ENCODE measurements at regions not wholly inside any gene's neighbourhood (a gene's known extent, or its start where the extent isn't known, plus 50 kb on each side); places are given as distances from the start of the nearest gene placed in this dataset.

DNA sequence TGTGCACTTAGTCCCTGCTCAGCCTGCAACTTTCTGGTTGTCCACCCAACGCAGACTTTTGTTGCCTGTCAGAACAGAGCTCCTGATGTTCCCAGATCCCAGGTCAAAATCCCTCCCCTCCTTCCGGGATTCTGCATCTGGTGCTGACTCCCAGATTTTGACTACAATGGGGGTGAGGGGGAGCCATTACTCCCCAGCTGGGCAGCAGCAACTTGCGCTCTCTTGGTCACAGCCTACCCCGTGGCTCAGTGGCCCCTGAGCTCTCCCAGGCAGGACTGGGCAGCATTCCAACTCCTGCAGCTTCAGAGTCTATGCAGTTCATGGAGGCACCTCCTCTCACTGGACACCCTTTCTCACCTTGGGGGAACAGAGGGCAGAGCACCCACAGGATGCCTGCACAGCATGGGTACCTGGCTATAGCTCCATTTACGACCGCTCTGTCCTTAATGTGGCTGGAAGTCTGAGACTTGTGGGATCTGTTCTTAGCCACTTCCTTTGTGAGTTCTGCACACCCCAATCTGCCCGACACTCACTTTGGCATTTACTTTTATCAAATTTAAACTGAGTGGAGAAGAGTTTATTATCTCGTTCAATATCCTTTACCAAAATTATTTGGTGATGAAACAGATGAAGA is 545.5 kb upstream of the MGMT start:
- no peak for FAIRE-seq

DNA sequence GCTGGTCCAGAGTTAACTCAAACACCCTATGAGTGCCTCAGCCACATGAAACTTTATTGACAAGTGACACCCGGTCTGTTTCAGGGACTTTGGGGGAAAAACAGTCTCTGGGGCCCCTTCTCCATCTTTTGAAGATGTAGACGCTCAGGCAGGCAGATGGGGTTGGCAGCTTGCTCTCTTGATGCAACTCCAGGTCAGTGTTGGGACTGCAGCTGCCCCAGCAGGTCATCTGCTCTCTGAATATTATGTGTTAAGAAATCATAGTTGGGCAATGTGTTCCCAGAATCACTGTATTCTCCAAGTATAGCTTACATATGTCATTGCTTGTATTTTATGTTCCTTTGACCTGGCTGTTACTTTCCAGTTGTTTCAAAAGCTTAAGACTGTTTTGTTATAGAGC is 544.9 kb upstream of the MGMT start:
- FAIRE-seq: no peak

DNA sequence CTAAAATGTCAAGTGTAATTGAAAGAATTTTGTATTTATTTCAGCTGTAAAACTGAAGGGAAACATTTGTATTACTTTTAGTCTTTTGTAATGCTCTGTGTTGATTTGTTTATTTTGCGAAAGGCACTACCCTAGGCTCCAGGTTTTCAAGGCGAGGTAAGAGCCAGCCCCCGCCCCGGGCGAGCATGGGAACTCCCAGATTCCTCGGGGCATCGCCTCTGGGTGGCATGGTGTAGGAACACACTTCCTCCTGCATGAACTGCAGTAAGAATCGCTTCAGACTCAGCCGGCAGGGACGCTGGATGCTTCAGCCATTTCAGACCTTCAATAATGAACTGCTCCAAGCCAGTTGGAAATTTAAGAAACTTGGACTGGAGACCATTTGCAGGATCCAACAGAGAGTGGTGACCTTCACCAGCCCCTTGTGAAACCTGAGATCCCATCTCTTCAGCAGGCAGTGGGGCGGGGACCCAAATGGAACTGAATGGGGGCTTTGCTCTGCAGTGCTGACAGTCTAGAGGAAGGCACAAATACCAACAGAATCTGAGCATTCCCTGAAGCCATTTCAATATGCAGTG is 544.3 kb upstream of the MGMT start:
- no peak for FAIRE-seq

- FAIRE-seq: no peak
Observed at GRCh38 chr10:128924918-128925317, 542.1 kb upstream of the MGMT start.

- FAIRE-seq: no peak
Observed at GRCh38 chr10:128926711-128927110, 540.3 kb upstream of the MGMT start.

DNA sequence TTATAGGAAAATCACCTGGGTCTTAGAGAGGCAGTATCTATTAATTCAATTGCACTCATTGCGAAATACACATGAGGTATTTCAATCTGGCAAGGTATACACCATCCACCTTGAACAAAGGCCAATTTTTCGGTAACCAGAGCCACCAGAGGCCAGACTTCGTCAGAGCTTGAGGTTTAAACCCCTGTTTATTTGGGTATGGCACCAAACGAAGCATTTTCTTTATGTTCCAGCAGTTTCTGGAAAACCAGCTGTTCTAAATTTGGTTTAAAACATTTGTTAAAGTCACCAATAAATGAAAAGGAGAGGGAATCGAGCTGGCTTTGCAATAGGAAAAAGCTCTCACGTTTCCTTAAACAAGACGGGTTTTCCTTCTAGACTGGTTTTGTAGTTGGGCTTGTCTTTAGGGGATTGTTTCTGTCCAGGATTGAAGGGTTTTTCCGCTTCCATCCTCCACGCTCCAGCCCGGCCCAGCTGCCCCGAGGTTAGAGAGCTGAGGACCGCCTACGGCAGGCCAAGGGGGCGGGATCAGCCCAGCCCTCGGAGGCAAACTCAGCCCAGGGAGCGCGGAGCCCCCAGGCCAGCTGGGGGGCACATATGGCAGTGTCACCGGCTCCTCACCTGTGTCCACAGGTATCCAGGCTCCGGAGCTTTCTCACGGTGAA is 539.4 kb upstream of the MGMT start:
- no peak for FAIRE-seq

- no peak for FAIRE-seq
Observed at GRCh38 chr10:128928231-128928836, 538.7 kb upstream of the MGMT start.

GRCh38 chr10:128929131-128929530 is 537.9 kb upstream of the MGMT start:
- FAIRE-seq: no peak

DNA sequence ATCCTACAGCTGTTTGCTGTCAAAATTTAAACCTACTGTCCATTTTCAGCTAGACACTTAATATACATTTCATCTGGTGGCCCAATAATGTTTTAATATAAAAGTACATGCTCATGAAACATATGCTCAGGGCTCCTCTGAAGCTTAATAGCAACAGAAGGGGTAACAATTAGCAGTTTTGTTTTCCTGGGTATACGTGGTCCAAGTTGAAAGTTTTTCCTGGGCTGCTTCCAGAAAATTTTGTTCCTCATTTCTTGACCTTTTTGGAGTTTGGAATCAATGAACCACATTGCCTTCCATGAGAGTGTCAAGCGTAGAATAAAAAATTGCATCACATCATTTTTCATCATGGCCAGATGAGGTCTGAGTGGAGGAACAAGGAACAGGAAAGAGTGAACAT is 537.3 kb upstream of the MGMT start:
- no peak for FAIRE-seq

GRCh38 chr10:128930515-128930914 is 536.5 kb upstream of the MGMT start:
- FAIRE-seq: no peak

- FAIRE-seq: no peak
Observed at GRCh38 chr10:128932071-128932820, 534.8 kb upstream of the MGMT start.

- FAIRE-seq: no peak
Observed at GRCh38 chr10:128934492-128934891, 532.5 kb upstream of the MGMT start.

GRCh38 chr10:128936392-128936791 is 530.6 kb upstream of the MGMT start:
- FAIRE-seq: no peak

- FAIRE-seq: no peak
Observed at GRCh38 chr10:128938558-128938957, 528.5 kb upstream of the MGMT start.

GRCh38 chr10:128940081-128940480 is 527.0 kb upstream of the MGMT start:
- no peak for FAIRE-seq

DNA sequence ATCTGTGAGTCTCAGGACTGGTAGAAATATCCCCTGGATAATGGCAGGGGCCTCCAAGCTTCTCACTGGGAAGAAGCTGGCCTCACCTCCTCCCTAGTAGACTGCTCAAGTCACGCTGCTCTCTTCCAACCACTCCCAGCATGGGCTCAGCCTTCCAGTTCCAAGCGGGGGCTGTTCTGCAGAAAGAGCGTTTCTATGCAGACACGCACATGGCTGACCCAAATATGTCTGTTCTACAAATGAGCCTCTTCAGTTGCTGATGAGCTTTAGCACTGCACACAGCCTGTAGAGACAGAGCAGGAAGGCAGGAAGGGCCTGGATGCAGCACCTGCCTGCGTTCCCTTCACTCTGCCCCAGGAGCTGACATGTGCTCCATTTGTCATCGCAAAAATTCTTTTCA is 523.9 kb upstream of the MGMT start:
- FAIRE-seq: no peak

DNA sequence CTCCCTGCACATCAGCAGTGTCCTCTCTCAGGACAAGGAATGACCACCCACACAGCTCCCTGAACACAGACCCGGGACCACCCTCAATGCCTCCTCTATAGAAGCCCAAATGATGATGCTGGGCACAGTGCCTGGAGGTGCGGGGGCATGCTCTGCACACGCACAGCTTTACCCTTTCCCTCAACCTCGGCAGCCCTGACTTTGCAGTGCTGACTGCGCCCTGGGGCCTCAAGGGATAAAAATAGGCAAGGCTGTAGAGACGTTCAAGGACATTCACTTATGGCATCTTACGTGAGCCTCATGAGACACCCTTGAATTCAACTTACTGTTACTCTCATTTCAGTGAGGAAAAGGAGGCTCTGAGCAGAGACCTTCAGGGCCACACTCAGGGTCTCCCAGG is 521.6 kb upstream of the MGMT start:
- no peak for FAIRE-seq

GRCh38 chr10:128950159-128950915 is 516.7 kb upstream of the MGMT start:
- FAIRE-seq: no peak

DNA sequence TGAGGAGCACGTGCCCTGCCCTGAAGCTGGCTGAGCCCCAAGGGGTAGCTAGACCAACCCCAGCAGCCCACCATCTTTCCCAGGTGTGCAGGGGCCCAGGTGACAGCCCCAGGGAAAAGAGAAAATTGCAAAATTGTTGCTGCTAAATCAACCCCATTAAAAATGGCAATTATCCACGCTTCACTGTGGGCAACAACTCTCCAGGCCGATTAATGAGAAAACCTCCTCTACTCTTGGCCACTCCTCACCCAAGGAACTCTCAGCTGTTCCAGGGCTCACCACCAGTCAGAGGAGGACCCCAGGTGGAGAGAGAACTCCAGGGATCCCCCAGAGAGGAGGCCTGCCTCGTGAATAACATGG is 516.1 kb upstream of the MGMT start:
- FAIRE-seq: no peak

GRCh38 chr10:128952856-128953255 is 514.2 kb upstream of the MGMT start:
- no peak for FAIRE-seq

GRCh38 chr10:128956149-128956548 is 510.9 kb upstream of the MGMT start:
- FAIRE-seq: no peak

GRCh38 chr10:128957221-128957620 is 509.8 kb upstream of the MGMT start:
- FAIRE-seq: no peak
